ENCODE measurements at regions not wholly inside any gene's neighbourhood (a gene's known extent, or its start where the extent isn't known, plus 50 kb on each side); places are given as distances from the start of the nearest gene placed in this dataset.

DNA sequence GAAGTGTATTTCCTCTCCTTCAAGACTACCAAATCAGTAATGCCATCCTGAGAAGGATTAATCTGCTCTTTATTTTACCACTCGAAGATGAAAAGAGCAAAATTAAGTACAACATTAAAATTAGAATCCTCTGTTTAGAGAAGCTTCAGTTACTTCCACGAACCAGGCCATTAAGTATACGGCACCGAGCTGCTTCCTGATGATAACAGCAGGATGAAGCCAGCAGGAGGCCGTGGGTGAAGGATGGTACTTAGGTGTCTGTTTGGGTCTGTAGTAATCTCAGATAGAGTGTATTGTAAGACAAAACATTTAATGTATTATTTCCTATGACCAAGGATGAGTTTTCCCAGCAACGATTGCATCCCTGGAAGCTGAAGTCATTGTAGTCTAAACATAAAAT is 362.8 kb downstream of the SFMBT2 start:
- Histone ChIP-seq H3K4me2 (no peak overlapping the region), H3K4me1 (ENCODE audit: insufficient read depth) (no peaks in the 10 kb centered on the region), H3K9me3 (ENCODE audit: low read depth) (no peaks in the 10 kb centered on the region), H3K79me2 (no peaks in the 10 kb centered on the region), H3K36me3 (replicated peaks; ENCODE audit: insufficient read depth, low read depth) (no peaks in the 10 kb centered on the region), H3K27ac (no peak overlapping the region), H3K27me3 (no peaks in the 10 kb centered on the region), H4K20me1 (ENCODE audit: insufficient read depth, poor library complexity, severe bottlenecking) (no peaks in the 10 kb centered on the region), H3K4me3 (no peak overlapping the region), H2AFZ (no peak overlapping the region), H3K9me2 (replicated peaks; ENCODE audit: insufficient read depth) (no peaks in the 10 kb centered on the region)
- no peak for TF ChIP-seq CTCF (IDR thresholded peaks at IDR 0.05; ENCODE audit: poor library complexity)
- TF ChIP-seq EZH2phosphoT487 (IDR thresholded peaks at IDR 0.05; ENCODE audit: low read depth, severe bottlenecking, unreplicated experiment): no peak
- TF ChIP-seq EZH2 (IDR thresholded peaks at IDR 0.05; ENCODE audit: borderline replicate concordance): no peak
- DNase-seq (ENCODE audit: low spot score): no peak
- WGBS (ENCODE audit: low lambda C conversion rate, missing lambda C conversion rate): 91% methylated on average over 6 of the region's 6 CpGs

- no peaks in the 10 kb centered on the region for H3K9me3 ChIP-seq (ENCODE audit: low read depth)
- no peaks in the 10 kb centered on the region for H3K9me2 ChIP-seq (replicated peaks; ENCODE audit: insufficient read depth)
- H2AFZ ChIP-seq: no peak overlapping the region
- DNase-seq (ENCODE audit: low spot score): no peak
- no peaks in the 10 kb centered on the region for H3K27me3 ChIP-seq
- TF ChIP-seq EZH2 (IDR thresholded peaks at IDR 0.05; ENCODE audit: borderline replicate concordance) (no peak), CTCF (IDR thresholded peaks at IDR 0.05; ENCODE audit: poor library complexity) (no peak), EZH2phosphoT487 (IDR thresholded peaks at IDR 0.05; ENCODE audit: low read depth, severe bottlenecking, unreplicated experiment) (no peak)
- no peaks in the 10 kb centered on the region for H3K36me3 ChIP-seq (replicated peaks; ENCODE audit: insufficient read depth, low read depth)
- H3K27ac ChIP-seq: no peak overlapping the region
- no peaks in the 10 kb centered on the region for H3K79me2 ChIP-seq
- H4K20me1 ChIP-seq (ENCODE audit: insufficient read depth, poor library complexity, severe bottlenecking): no peaks in the 10 kb centered on the region
- 90% methylated on average over 2 of the region's 2 CpGs for WGBS (ENCODE audit: low lambda C conversion rate, missing lambda C conversion rate)
- H3K4me3 ChIP-seq: no peak overlapping the region
- no peaks in the 10 kb centered on the region for H3K4me1 ChIP-seq (ENCODE audit: insufficient read depth)
- no peak overlapping the region for H3K4me2 ChIP-seq
These were observed 364.2 kb downstream of the SFMBT2 start for GRCh38 chr10:7046615-7047014.

DNA sequence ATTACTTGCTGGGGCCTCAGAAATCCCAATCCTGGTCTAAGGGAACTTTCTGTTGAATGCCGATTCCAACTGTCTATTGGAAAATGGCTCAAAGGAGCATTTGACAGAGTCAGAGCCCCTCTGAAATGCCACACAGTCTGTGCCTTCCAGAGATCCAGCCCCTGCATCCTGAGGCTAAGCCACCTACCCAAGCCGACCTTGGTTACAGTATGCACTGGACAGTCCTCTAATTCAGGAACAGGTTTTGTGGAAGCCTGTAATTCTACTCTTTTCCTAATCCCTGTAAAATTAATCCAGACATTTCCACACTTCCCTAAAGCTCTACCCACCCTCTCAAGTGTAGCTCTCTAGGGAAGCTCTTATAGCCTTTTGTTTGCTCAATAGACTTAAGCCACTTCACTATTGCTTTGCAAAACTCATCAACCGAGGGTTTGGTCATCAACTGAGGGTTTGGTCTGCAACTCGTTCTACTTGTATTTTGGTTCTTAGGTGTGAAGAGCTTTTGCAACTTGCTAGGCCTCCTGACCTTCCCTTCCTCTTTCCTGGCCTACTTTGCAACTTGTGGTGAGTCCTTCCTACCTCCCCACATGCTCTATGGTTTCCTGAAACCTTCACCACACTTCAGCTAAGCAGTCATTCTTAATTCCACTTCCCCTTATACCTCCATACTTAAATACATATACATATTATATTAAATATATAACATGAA is 364.8 kb downstream of the SFMBT2 start:
- Histone ChIP-seq H2AFZ (no peak overlapping the region), H3K4me2 (no peak overlapping the region), H3K9me3 (ENCODE audit: low read depth) (no peaks in the 10 kb centered on the region), H3K79me2 (no peaks in the 10 kb centered on the region), H3K27ac (no peak overlapping the region), H4K20me1 (ENCODE audit: insufficient read depth, poor library complexity, severe bottlenecking) (no peaks in the 10 kb centered on the region), H3K27me3 (no peaks in the 10 kb centered on the region), H3K4me1 (ENCODE audit: insufficient read depth) (no peaks in the 10 kb centered on the region), H3K36me3 (replicated peaks; ENCODE audit: insufficient read depth, low read depth) (no peaks in the 10 kb centered on the region), H3K4me3 (no peak overlapping the region), H3K9me2 (replicated peaks; ENCODE audit: insufficient read depth) (no peaks in the 10 kb centered on the region)
- DNase-seq (ENCODE audit: low spot score): no peak
- 83% methylated on average over 4 of the region's 4 CpGs for WGBS (ENCODE audit: low lambda C conversion rate, missing lambda C conversion rate)
- TF ChIP-seq CTCF (IDR thresholded peaks at IDR 0.05; ENCODE audit: poor library complexity) (no peak), EZH2phosphoT487 (IDR thresholded peaks at IDR 0.05; ENCODE audit: low read depth, severe bottlenecking, unreplicated experiment) (no peak), EZH2 (IDR thresholded peaks at IDR 0.05; ENCODE audit: borderline replicate concordance) (no peak)
